GM12878 (cell line): ENCODE measurements at regions not wholly inside any gene's neighbourhood (a gene's known extent, or its start where the extent isn't known, plus 50 kb on each side); places are given as distances from the start of the nearest gene placed in this dataset.

Source experiments
- ATAC-seq: fragments of 200-7000 bp; cut with Tn5 transposase; 3 replicates; pipeline ENCODE4 v1.9.1; 2020; ENCODE audit warnings: mild to moderate bottlenecking, moderate library complexity
- BruUV-seq: library from RNA; stranded (reverse); fragments of 400-500 nt; replicated peaks from 2 replicates; lab custom pipeline; 2021; lab: Mats Ljungman, UMichigan
- CTCF ChIA-PET: fragments of 300-600 bp; sonication (Branson Sonifier 250); formaldehyde crosslinking; extraction: SDS; loops from one replicate; lab custom pipeline; 2021; ENCODE audit warnings: inconsistent platforms; lab: Yijun Ruan, JAX
- POLR2A ChIA-PET: fragments of 350-600 bp; formaldehyde crosslinking; extraction: SDS; loops from one replicate; lab custom pipeline; 2021; ENCODE audit warnings: inconsistent platforms; lab: Charles Lee
- RAD21 ChIA-PET: fragments of 300-600 bp; sonication (Branson Sonifier 250); formaldehyde crosslinking; loops from one replicate; lab custom pipeline; 2023; ENCODE audit warnings: antibody characterized with exemption; ENCODE audit not compliant: unreplicated experiment; lab: Charles Lee
- SMC1A ChIA-PET: fragments of 300-600 bp; sonication (Branson Sonifier 250); formaldehyde crosslinking; loops from one replicate; lab custom pipeline; 2023; ENCODE audit not compliant: unreplicated experiment, uncharacterized antibody; lab: Charles Lee
- DNase-seq: peaks from one replicate; pipeline ENCODE4 v3.0.0-alpha.2; 2011; ENCODE audit warnings: low read depth, low spot score
- FAIRE-seq: peaks from 3 replicates; lab custom pipeline; 2011; peaks lifted over from hg19 to GRCh38; lab: Jason Lieb, UNC
- H2AFZ ChIP-seq: 2 replicates; pipeline ENCODE4 v1.6.0; 2011; ENCODE audit warnings: low read depth, low read length, control low read depth; ENCODE audit not compliant: control insufficient read depth
- H3K27ac ChIP-seq: 2 replicates; pipeline ENCODE4 v1.5.1; 2011; ENCODE audit warnings: control low read depth; ENCODE audit not compliant: control insufficient read depth, insufficient read depth
- H3K27me3 ChIP-seq, 2 experiments: replicated peaks in 1 of 2; 2 replicates each; pipeline versions ENCODE4 v1.6.0 to v1.6.1; 2011; ENCODE audit warnings: low read length in 1 of 2; ENCODE audit not compliant: control insufficient read depth in 2 of 2, insufficient read depth in 2 of 2
- H3K36me3 ChIP-seq, 2 experiments: 2 replicates each; pipeline ENCODE4 v1.5.1; 2011; ENCODE audit warnings: low read length in 1 of 2; ENCODE audit not compliant: control insufficient read depth in 2 of 2, insufficient read depth in 2 of 2
- H3K4me1 ChIP-seq: 2 replicates; pipeline ENCODE4 v1.6.1; 2011; ENCODE audit warnings: mild to moderate bottlenecking, low read length, moderate library complexity, mixed read lengths; ENCODE audit not compliant: control insufficient read depth, insufficient read depth
- H3K4me2 ChIP-seq: 2 replicates; pipeline ENCODE4 v1.6.0; 2011; ENCODE audit warnings: control low read depth; ENCODE audit not compliant: control insufficient read depth, insufficient read depth
- H3K4me3 ChIP-seq: fragments of 200-600 bp; sonication (generic); 2 replicates; pipeline ENCODE4 v1.5.1; 2016
- H3K79me2 ChIP-seq: 2 replicates; pipeline ENCODE4 v1.6.0; 2011; ENCODE audit warnings: low read length; ENCODE audit not compliant: control insufficient read depth, insufficient read depth
- H3K9ac ChIP-seq: 2 replicates; pipeline ENCODE4 v1.8.0; 2011; ENCODE audit warnings: low read length, control low read depth, mixed read lengths; ENCODE audit not compliant: control insufficient read depth, insufficient read depth
- H3K9me3 ChIP-seq: replicated peaks from 3 replicates; pipeline ENCODE4 v1.5.1; 2011; ENCODE audit warnings: mild to moderate bottlenecking, low read length; ENCODE audit not compliant: control insufficient read depth, insufficient read depth
- H4K20me1 ChIP-seq: 2 replicates; pipeline ENCODE4 v1.6.0; 2011; ENCODE audit not compliant: control insufficient read depth, insufficient read depth
- ATF2 ChIP-seq: IDR thresholded peaks from 2 replicates; pipeline ENCODE4 v1.6.1; 2012; ENCODE audit warnings: low read length, inconsistent platforms
- CHD1 ChIP-seq: IDR thresholded peaks from 2 replicates; pipeline ENCODE4 v1.6.1; 2012; ENCODE audit warnings: low read depth, low read length, improper control_type of control experiment
- CREB1 ChIP-seq: IDR thresholded peaks from 2 replicates; pipeline ENCODE4 v1.6.1; 2012; ENCODE audit warnings: low read depth, mild to moderate bottlenecking, inconsistent platforms
- CUX1 ChIP-seq: IDR thresholded peaks from 2 replicates; pipeline ENCODE4 v1.6.1; 2012; ENCODE audit warnings: improper control_type of control experiment, low read depth, low read length; ENCODE audit not compliant: insufficient replicate concordance
- IRF5 ChIP-seq: fragments of 450-650 bp; IDR thresholded peaks from 2 replicates; pipeline ENCODE4 v1.6.1; 2017; ENCODE audit warnings: borderline replicate concordance
- PKNOX1 ChIP-seq: fragments of 450-650 bp; IDR thresholded peaks from 2 replicates; pipeline ENCODE4 v1.6.1; 2016; ENCODE audit warnings: mild to moderate bottlenecking
- PRDM15 ChIP-seq: fragments of 450-650 bp; formaldehyde crosslinking; IDR thresholded peaks from 2 replicates; pipeline ENCODE4 v1.4.0; 2020; ENCODE audit warnings: mild to moderate bottlenecking, moderate library complexity
- RAD21 ChIP-seq: IDR thresholded peaks from 2 replicates; pipeline ENCODE4 v1.6.1; 2011; ENCODE audit warnings: mild to moderate bottlenecking, low read depth, low read length, moderate library complexity; ENCODE audit not compliant: insufficient read depth
- RCOR1 ChIP-seq: conservative IDR thresholded peaks from 2 replicates; pipeline ENCODE4 v1.6.1; 2012; ENCODE audit warnings: low read depth, low read length, improper control_type of control experiment
- WGBS: methylation state at CpG from one replicate; pipeline ENCODE4 v1.1.6; 2016; ENCODE audit warnings: low lambda C conversion rate; ENCODE audit not compliant: insufficient replicate concordance, insufficient coverage; ENCODE audit errors: missing lambda C conversion rate; 5-methylcytosine and 5-hydroxymethylcytosine counted together
- in situ Hi-C: fragments of 300-500 bp; cut with MboI; formaldehyde crosslinking; loops from 9 replicates; pipeline ENCODE4 v1.14.3; 2018; ENCODE audit warnings: mixed read lengths
- intact Hi-C: fragments of 100-400 bp; cut with micrococcal nuclease; formaldehyde crosslinking; loops from one replicate; pipeline ENCODE4 v1.14.2; 2022; ENCODE audit not compliant: unreplicated experiment

GRCh38 chr17:15092261-15092660 is 172.9 kb downstream of the PMP22 start (continued):
- TF ChIP-seq CUX1 (no peak), ATF2 (no peak), RAD21 (no peak)
- TF ChIP-seq, all 136 proteins: peak for 0

- in situ Hi-C loops, result no loop called here
- no peak overlapping the region for H3K9ac ChIP-seq
- no peak overlapping the region for H2AFZ ChIP-seq
- H4K20me1 ChIP-seq, result no peaks in the 10 kb centered on the region
- no peaks in the 10 kb centered on the region for H3K36me3 ChIP-seq
- no peak for FAIRE-seq
- no peaks in the 10 kb centered on the region for H3K79me2 ChIP-seq
- 14% methylated on average over 2 of the region's 2 CpGs for WGBS
- no peak overlapping the region for H3K4me3 ChIP-seq
- H3K27ac ChIP-seq, result no peak overlapping the region
- ChIA-PET SMC1A (interaction anchor here (0.6 kb wide), 1 partner anchor 378 kb away, joined by 3 read pairs; no protein-coding TSS in a partner anchor), RAD21 (no interaction called here), CTCF (no interaction called here), POLR2A (no interaction called here)
- no peaks in the 10 kb centered on the region for H3K9me3 ChIP-seq
- no peak for DNase-seq
- BruUV-seq, result no TSS peak
- H3K4me2 ChIP-seq, result no peak overlapping the region
- H3K4me1 ChIP-seq, result no peaks in the 10 kb centered on the region
- intact Hi-C loops, result no loop called here
- no peak for ATAC-seq
- no peaks in the 10 kb centered on the region for H3K27me3 ChIP-seq
- no peak for TF ChIP-seq CHD1
- no peak for TF ChIP-seq IRF5
- TF ChIP-seq PRDM15, result no peak
- no peak for TF ChIP-seq CREB1
- TF ChIP-seq PKNOX1, result no peak
- no peak for TF ChIP-seq RCOR1
These were observed 173.3 kb downstream of the PMP22 start for GRCh38 chr17:15091825-15092224.
